GM12878 (cell line): ENCODE measurements at regions not wholly inside any gene's neighbourhood (a gene's known extent, or its start where the extent isn't known, plus 50 kb on each side); places are given as distances from the start of the nearest gene placed in this dataset.

Experiments used
- CREM ChIP-seq: IDR thresholded peaks from 2 replicates; pipeline ENCODE4 v1.6.1; 2014; ENCODE audit warnings: antibody characterized with exemption, low read depth
- CTCF ChIP-seq, 3 experiments: IDR thresholded peaks in 2 of 3; conservative IDR thresholded peaks in 1 of 3; 2 replicates each; pipeline ENCODE4 v1.5.1; 2011; ENCODE audit warnings: low read depth in 3 of 3, low read length in 3 of 3, mild to moderate bottlenecking in 3 of 3, control low read depth in 2 of 3, moderate library complexity in 2 of 3, inconsistent platforms in 1 of 3, mixed read lengths in 1 of 3; ENCODE audit not compliant: control insufficient read depth in 2 of 3, insufficient read depth in 1 of 3; ENCODE audit errors: extremely low read depth in 1 of 3
- E2F4 ChIP-seq: IDR thresholded peaks from 2 replicates; pipeline ENCODE4 v1.6.1; 2012; ENCODE audit warnings: low read depth, low read length, improper control_type of control experiment
- ELK1 ChIP-seq: IDR thresholded peaks from 2 replicates; pipeline ENCODE4 v1.6.1; 2012; ENCODE audit warnings: low read depth, low read length, improper control_type of control experiment
- FOXK2 ChIP-seq: fragments of 450-650 bp; IDR thresholded peaks from 2 replicates; pipeline ENCODE4 v1.6.1; 2017; ENCODE audit warnings: mild to moderate bottlenecking, moderate library complexity
- HCFC1 ChIP-seq: fragments of 150-350 bp; IDR thresholded peaks from 2 replicates; pipeline ENCODE4 v1.6.1; 2014; ENCODE audit warnings: low read length
- NFYA ChIP-seq: IDR thresholded peaks from 2 replicates; pipeline ENCODE4 v1.6.1; 2011; ENCODE audit warnings: low read depth, mild to moderate bottlenecking, low read length, improper control_type of control experiment, borderline replicate concordance
- POLR2A ChIP-seq: IDR thresholded peaks from 2 replicates; pipeline ENCODE4 v1.6.1; 2011; ENCODE audit warnings: low read depth, mild to moderate bottlenecking, low read length
- SMARCA5 ChIP-seq: fragments of 450-650 bp; IDR thresholded peaks from 2 replicates; pipeline ENCODE4 v1.6.1; 2017; ENCODE audit warnings: mild to moderate bottlenecking
- TCF12 ChIP-seq: IDR thresholded peaks from 2 replicates; pipeline ENCODE4 v1.6.1; 2011; ENCODE audit warnings: low read depth, mild to moderate bottlenecking, low read length
- TF ChIP-seq, protein P1 (sequence below): fragments of 450-650 bp; IDR thresholded peaks from 2 replicates; pipeline ENCODE4 v1.6.1; 2017; ENCODE audit warnings: mild to moderate bottlenecking, moderate library complexity

GRCh38 chr9:26310294-26310693 is 582.3 kb downstream of the CAAP1 start:
- no peak for TF ChIP-seq CTCF (IDR thresholded peaks at IDR 0.05 in 2 of 3, conservative IDR thresholded peaks at IDR 0.05 in 1 of 3; ENCODE audit: control insufficient read depth in 2 of 3, extremely low read depth in 1 of 3, insufficient read depth in 1 of 3, low read depth in 3 of 3, low read length in 3 of 3)
- TF ChIP-seq POLR2A = no peak
- TF ChIP-seq, protein P1, sequence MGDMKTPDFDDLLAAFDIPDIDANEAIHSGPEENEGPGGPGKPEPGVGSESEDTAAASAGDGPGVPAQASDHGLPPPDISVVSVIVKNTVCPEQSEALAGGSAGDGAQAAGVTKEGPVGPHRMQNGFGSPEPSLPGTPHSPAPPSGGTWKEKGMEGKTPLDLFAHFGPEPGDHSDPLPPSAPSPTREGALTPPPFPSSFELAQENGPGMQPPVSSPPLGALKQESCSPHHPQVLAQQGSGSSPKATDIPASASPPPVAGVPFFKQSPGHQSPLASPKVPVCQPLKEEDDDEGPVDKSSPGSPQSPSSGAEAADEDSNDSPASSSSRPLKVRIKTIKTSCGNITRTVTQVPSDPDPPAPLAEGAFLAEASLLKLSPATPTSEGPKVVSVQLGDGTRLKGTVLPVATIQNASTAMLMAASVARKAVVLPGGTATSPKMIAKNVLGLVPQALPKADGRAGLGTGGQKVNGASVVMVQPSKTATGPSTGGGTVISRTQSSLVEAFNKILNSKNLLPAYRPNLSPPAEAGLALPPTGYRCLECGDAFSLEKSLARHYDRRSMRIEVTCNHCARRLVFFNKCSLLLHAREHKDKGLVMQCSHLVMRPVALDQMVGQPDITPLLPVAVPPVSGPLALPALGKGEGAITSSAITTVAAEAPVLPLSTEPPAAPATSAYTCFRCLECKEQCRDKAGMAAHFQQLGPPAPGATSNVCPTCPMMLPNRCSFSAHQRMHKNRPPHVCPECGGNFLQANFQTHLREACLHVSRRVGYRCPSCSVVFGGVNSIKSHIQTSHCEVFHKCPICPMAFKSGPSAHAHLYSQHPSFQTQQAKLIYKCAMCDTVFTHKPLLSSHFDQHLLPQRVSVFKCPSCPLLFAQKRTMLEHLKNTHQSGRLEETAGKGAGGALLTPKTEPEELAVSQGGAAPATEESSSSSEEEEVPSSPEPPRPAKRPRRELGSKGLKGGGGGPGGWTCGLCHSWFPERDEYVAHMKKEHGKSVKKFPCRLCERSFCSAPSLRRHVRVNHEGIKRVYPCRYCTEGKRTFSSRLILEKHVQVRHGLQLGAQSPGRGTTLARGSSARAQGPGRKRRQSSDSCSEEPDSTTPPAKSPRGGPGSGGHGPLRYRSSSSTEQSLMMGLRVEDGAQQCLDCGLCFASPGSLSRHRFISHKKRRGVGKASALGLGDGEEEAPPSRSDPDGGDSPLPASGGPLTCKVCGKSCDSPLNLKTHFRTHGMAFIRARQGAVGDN = no peak
- no peak for TF ChIP-seq NFYA
- no peak for TF ChIP-seq TCF12
- TF ChIP-seq SMARCA5 = no peak
- TF ChIP-seq FOXK2 = no peak
- TF ChIP-seq ELK1 = no peak
- no peak for TF ChIP-seq HCFC1
- no peak for TF ChIP-seq CREM
- TF ChIP-seq E2F4 = no peak
